Central memory CD8-positive, alpha-beta T cell (primary cell): ENCODE measurements at regions not wholly inside any gene's neighbourhood (a gene's known extent, or its start where the extent isn't known, plus 50 kb on each side); places are given as distances from the start of the nearest gene placed in this dataset.
"Not testable (repeated sequence)": the region's sequence is repeated elsewhere in the genome, so short reads cannot be mapped to it uniquely, and the experiment has no call there.

Experiments used
- ATAC-seq: fragments of 150-1000 bp; cut with Tn5 transposase; replicated peaks from 2 replicates; pipeline ENCODE4 v1.10.0; 2022; ENCODE audit warnings: mild to moderate bottlenecking, moderate FRiP score, moderate number of reproducible peaks; ENCODE audit not compliant: poor library complexity, severe bottlenecking; ENCODE audit errors: extremely low read depth
- DNase-seq, 2 donors: peaks; one replicate each; pipeline ENCODE4 v3.0.0; 2021; ENCODE audit warnings: low spot score in 2 of 2
- H3K27ac Mint-ChIP-seq: one replicate; pipeline ENCODE4 v1.8.0; 2022; ENCODE audit warnings: low read depth, mild to moderate bottlenecking, moderate library complexity, mixed read lengths
- H3K27me3 Mint-ChIP-seq: one replicate; pipeline ENCODE4 v1.8.0; 2022; ENCODE audit warnings: mixed read lengths
- H3K36me3 Mint-ChIP-seq: one replicate; pipeline ENCODE4 v1.8.0; 2022; ENCODE audit warnings: mild to moderate bottlenecking, moderate library complexity, mixed read lengths; ENCODE audit not compliant: insufficient read depth
- H3K4me1 Mint-ChIP-seq: one replicate; pipeline ENCODE4 v1.8.0; 2022; ENCODE audit warnings: mixed read lengths
- H3K4me3 Mint-ChIP-seq: one replicate; pipeline ENCODE4 v1.8.0; 2022; ENCODE audit warnings: mild to moderate bottlenecking, moderate library complexity, mixed read lengths
- H3K9me3 Mint-ChIP-seq: one replicate; pipeline ENCODE4 v1.8.0; 2022; ENCODE audit warnings: mixed read lengths

DNA sequence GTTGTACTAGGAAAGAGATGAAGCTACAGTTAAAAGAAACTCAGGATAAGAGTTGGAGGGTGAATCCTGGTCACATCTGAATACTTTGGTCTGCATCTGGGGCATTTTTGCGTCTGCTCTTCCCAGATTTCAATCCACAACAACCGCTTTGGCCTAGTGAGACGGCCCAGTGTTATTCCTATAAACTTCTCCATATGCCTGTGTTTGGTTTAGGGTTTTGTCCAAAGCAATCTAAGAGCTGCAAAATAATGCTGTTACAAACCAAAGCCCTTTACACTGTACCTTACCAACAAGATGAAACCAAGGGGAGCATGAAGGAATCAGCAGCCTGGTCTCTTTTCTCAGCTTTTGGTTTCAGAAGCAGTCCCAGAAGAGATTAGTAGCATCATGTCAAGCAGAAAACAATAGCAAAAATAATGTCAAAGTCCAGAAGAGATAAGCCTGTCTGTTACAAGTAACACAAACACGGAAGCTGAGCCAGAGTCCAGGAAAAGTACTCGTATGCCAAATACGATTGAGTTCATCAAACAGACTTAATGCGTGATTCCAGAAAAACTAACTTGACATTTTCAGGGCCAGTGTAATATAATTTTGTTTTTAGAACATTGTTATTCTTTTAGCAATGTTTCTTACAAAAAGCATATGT is 379.9 kb upstream of the ACO1 start:
- H3K36me3 Mint-ChIP-seq = no peaks in the 10 kb centered on the region
- no peak for DNase-seq
- no peak overlapping the region for H3K4me3 Mint-ChIP-seq
- H3K4me1 Mint-ChIP-seq = no peaks in the 10 kb centered on the region
- H3K27ac Mint-ChIP-seq = no peak overlapping the region
- H3K27me3 Mint-ChIP-seq = no peaks in the 10 kb centered on the region
- no peak for ATAC-seq
- H3K9me3 Mint-ChIP-seq = no peaks in the 10 kb centered on the region

DNA sequence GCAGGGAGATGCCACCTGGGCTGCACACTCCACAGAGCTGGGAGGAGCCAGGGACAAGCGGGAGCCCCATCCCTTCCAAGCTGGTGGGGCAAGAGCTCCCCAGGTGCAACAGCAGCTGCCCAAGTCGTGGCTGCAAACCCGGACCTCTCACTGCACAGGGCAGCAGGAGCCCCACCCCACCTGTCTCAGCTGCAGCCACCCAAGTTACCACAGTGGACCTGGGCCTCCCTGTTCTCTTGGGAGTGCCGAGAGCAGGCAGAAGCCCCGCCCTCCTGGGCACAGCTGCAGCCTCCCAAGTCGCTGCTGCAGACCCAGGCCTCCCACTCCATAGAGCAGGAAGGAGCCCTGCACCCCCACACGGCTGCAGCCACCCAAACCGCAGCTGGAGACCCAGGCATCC is 374.1 kb upstream of the ACO1 start:
- no peaks in the 10 kb centered on the region for H3K36me3 Mint-ChIP-seq
- ATAC-seq (no peak), DNase-seq (no peak)
- H3K4me3 Mint-ChIP-seq = no peak overlapping the region
- no peaks in the 10 kb centered on the region for H3K4me1 Mint-ChIP-seq
- no peak overlapping the region for H3K27ac Mint-ChIP-seq
- H3K9me3 Mint-ChIP-seq = peaks cover under 1% of the 10 kb centered on the region
- H3K27me3 Mint-ChIP-seq = no peaks in the 10 kb centered on the region

DNA sequence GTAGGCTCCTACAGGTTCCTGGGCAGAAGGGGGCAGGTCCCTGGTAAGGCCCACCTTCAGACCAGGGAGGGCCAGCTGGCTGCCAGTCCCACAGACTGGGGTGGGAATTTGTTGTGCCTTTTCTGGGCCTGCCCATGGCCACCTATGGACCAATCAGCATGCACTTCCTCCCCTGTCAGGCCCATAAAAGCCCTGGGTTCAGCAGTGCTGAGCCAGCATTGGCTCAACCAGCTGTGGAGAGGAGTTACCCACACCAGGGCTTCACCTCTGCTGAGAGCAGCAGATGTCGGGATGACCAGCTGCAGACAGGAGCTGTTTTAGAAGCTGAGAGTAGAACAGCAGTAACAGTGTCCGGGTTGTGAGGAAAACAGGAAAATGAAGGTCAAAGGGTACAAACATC is 373.4 kb upstream of the ACO1 start:
- H3K4me1 Mint-ChIP-seq = no peaks in the 10 kb centered on the region
- H3K27me3 Mint-ChIP-seq = no peaks in the 10 kb centered on the region
- peaks cover 6% of the 10 kb centered on the region for H3K9me3 Mint-ChIP-seq
- ATAC-seq (no peak), DNase-seq (no peak)
- no peak overlapping the region for H3K4me3 Mint-ChIP-seq
- no peaks in the 10 kb centered on the region for H3K36me3 Mint-ChIP-seq
- H3K27ac Mint-ChIP-seq = no peak overlapping the region

DNA sequence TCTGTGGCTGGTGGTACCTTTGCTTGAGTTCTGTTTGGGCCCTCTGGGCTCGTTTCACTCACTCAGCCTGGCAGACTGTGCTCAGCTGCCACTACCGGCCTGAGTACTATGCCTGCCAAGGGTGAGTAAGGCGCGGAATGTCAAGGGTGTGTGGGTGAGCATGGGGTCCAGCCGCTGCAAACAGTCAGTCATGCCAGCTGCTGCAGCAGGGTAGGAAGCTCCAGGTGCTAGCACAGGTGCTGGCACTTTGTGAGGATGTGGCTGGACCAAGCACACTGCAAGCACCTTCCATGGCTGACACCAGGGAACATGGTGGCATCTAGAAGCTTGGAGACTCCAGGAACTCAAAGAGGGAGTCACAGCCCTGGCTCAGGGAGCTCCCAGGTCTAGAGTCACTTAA is 368.6 kb upstream of the ACO1 start:
- H3K9me3 Mint-ChIP-seq = peaks cover 11% of the 10 kb centered on the region
- H3K27ac Mint-ChIP-seq = no peak overlapping the region
- DNase-seq (no peak), ATAC-seq (no peak)
- H3K4me1 Mint-ChIP-seq = no peaks in the 10 kb centered on the region
- no peaks in the 10 kb centered on the region for H3K27me3 Mint-ChIP-seq
- no peak overlapping the region for H3K4me3 Mint-ChIP-seq
- no peaks in the 10 kb centered on the region for H3K36me3 Mint-ChIP-seq

DNA sequence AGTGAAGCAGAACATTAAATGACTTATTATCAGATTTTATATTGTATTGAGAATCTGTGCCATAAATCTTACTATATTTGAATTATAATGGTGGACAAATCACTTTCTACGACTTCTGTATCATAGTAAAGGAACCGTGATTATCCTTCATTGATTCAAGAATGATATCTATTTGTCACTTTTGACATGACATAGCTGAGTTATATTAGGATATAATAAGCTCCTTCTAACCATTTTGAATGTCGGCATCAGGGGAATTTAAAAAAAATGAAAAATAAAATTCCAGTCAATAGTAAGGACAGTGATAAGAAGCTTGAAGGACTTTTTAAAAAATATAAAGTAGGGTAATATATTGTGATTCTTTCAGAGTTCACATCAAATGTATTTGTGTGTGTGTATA is 338.9 kb upstream of the ACO1 start:
- Mint-ChIP-seq H3K9me3 (peaks cover 2% of the 10 kb centered on the region), H3K36me3 (no peaks in the 10 kb centered on the region), H3K4me1 (no peaks in the 10 kb centered on the region), H3K4me3 (no peak overlapping the region), H3K27ac (no peak overlapping the region), H3K27me3 (no peaks in the 10 kb centered on the region)
- no peak for ATAC-seq
- DNase-seq = no peak

DNA sequence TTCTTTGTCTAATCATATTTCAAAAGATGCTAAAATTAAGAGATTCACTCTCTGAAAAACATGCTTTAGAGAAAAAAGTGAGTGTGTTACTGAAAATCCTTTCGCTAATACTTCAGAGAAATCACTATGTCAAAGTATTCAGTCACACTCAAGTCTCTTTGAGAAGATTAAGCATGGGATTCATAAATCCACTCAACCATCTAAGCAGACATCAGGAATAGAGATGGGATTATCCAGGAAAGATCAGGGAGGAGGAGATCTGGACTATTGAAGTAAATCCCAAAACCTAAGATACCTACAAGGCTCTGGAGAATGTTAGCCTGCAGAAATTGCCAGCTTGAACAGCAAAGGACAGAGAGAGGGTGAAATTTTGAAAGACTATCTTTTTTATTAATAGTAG is 317.2 kb upstream of the ACO1 start:
- Mint-ChIP-seq H3K9me3 (no peaks in the 10 kb centered on the region), H3K27me3 (no peaks in the 10 kb centered on the region), H3K27ac (no peak overlapping the region), H3K4me1 (no peaks in the 10 kb centered on the region), H3K36me3 (no peaks in the 10 kb centered on the region), H3K4me3 (no peak overlapping the region)
- ATAC-seq (no peak), DNase-seq (no peak)

DNA sequence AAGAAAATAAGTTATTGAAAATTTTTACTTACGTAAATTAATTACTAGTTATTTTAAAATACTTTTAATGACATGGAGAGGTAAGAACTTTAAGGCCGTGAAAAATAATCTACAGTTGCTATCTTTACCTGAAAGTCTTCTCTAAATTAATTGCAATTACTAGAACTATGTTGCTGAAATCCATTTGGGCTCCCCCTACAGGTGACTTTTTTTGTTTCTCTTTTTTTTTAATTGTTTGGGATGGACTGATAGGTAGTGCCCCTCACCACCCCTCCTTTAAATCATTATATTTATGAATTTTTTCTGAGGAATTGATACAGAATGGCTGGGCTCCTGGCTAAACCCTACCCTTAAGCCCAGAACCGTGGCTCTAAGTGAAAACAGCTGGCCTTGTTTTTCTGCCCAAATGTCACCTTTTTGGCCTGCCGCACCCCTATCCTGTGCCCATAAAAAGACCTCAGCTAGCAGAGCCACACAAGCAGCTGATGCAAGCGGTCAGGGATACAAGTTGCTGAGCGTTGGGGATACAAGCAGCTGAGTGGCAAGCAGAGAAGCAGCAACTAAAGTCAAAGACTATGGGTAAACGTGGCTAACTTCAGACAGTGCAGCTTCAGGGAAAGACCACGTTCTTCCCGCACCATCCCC is 315.2 kb upstream of the ACO1 start:
- no peaks in the 10 kb centered on the region for H3K4me1 Mint-ChIP-seq
- peaks cover 5% of the 10 kb centered on the region for H3K9me3 Mint-ChIP-seq
- no peak overlapping the region for H3K4me3 Mint-ChIP-seq
- ATAC-seq = no peak
- no peak for DNase-seq
- H3K27me3 Mint-ChIP-seq = no peaks in the 10 kb centered on the region
- no peak overlapping the region for H3K27ac Mint-ChIP-seq
- H3K36me3 Mint-ChIP-seq = no peaks in the 10 kb centered on the region

DNA sequence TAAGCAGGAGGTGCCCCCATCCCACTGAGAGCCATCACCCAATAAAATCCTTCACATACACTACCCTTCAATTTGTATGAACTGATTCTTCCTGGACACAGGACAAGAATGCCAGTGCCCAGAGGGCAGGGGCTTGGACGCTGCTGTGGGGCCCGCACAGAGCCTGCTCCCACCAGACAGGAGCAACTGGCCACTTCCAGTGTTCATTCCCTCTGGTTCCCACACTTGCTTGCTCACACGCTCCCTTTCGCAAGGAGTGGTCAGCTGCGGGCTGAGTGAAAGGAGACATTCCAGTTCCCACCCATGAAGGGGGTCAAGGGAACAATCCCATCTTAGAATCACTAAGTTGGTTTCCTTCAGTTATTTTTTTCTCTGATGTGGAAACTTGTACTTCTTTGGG is 314.5 kb upstream of the ACO1 start:
- ATAC-seq (no peak), DNase-seq (no peak)
- H3K27ac Mint-ChIP-seq = no peak overlapping the region
- no peaks in the 10 kb centered on the region for H3K36me3 Mint-ChIP-seq
- H3K4me1 Mint-ChIP-seq = no peaks in the 10 kb centered on the region
- H3K9me3 Mint-ChIP-seq = peaks cover 11% of the 10 kb centered on the region
- H3K27me3 Mint-ChIP-seq = no peaks in the 10 kb centered on the region
- H3K4me3 Mint-ChIP-seq = no peak overlapping the region

GRCh38 chr9:32072570-32072969 is 311.9 kb upstream of the ACO1 start:
- no peaks in the 10 kb centered on the region for H3K4me1 Mint-ChIP-seq

DNA sequence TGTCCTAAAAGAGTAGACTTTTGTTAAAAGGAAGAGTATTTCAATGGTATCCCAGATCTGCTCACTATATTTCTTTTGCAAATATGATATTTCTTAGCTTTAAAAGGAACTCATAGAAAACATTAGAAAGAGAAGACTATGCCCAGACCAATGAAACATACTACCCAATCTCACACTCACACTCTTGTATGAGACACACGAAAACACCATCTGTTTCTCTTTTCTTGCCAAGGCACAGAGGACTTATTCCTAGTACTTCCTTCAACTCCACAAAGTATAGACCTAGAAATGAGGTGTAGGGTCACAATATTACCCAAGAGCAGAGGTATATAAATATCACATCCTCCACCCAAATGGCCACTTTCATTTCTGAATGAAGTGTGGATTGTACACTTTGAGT is 292.4 kb upstream of the ACO1 start:
- H3K27ac Mint-ChIP-seq = no peak overlapping the region
- no peaks in the 10 kb centered on the region for H3K36me3 Mint-ChIP-seq
- H3K4me3 Mint-ChIP-seq = no peak overlapping the region
- DNase-seq (no peak), ATAC-seq (no peak)
- no peaks in the 10 kb centered on the region for H3K27me3 Mint-ChIP-seq
- H3K4me1 Mint-ChIP-seq = no peaks in the 10 kb centered on the region
- peaks cover 9% of the 10 kb centered on the region for H3K9me3 Mint-ChIP-seq

More at GRCh38 chr9:32072570-32072969, 311.9 kb upstream of the ACO1 start:
- H3K27ac Mint-ChIP-seq = no peak overlapping the region
- H3K27me3 Mint-ChIP-seq = no peaks in the 10 kb centered on the region
- DNase-seq (no peak), ATAC-seq (no peak)
- H3K9me3 Mint-ChIP-seq = peaks cover 13% of the 10 kb centered on the region
- no peaks in the 10 kb centered on the region for H3K36me3 Mint-ChIP-seq
- no peak overlapping the region for H3K4me3 Mint-ChIP-seq

DNA sequence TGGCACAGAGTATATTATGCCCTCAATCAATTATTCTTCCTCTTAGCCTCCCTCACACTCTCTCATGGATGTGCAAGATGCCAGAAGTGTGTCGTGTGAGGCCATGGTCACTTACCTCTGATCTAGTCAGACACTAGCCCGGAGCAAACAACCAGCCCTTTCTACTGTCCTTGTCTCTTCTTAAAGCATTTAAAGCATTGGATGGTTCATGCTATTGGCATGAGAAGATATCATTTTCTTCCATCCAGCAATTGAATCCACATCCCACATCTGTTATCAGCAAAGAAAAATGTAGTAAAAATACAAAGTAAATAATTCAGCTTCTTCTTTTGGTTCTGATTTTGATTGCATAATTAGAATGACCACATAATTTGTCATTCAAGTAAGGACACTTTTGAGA is 267.2 kb upstream of the ACO1 start:
- Mint-ChIP-seq H3K27ac (no peak overlapping the region), H3K9me3 (no peaks in the 10 kb centered on the region), H3K4me3 (no peak overlapping the region), H3K27me3 (no peaks in the 10 kb centered on the region), H3K4me1 (no peaks in the 10 kb centered on the region), H3K36me3 (no peaks in the 10 kb centered on the region)
- ATAC-seq (no peak), DNase-seq (no peak)

DNA sequence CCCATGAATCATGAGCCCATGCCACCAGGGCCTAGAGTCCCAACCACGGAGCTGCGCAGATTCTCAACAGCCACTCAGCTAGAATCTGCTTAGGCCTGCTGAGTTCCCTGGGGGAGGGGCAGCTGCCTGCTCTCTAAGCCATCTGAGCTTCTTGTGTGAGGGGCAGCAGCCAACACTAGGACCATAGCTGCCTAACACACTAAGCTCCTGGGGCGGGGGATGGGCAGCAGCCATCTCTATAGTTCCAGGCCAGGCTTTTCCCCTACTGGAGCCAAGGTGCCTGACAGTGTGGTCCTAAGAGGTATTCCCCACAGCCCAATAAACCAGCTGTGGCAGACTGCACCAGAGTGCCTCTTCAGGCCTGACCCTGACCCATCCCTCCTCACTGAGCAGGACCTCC is 255.9 kb upstream of the ACO1 start:
- DNase-seq (no peak), ATAC-seq (no peak)
- H3K27me3 Mint-ChIP-seq = no peaks in the 10 kb centered on the region
- no peaks in the 10 kb centered on the region for H3K9me3 Mint-ChIP-seq
- H3K27ac Mint-ChIP-seq = no peak overlapping the region
- no peak overlapping the region for H3K4me3 Mint-ChIP-seq
- H3K4me1 Mint-ChIP-seq = no peaks in the 10 kb centered on the region
- no peaks in the 10 kb centered on the region for H3K36me3 Mint-ChIP-seq

DNA sequence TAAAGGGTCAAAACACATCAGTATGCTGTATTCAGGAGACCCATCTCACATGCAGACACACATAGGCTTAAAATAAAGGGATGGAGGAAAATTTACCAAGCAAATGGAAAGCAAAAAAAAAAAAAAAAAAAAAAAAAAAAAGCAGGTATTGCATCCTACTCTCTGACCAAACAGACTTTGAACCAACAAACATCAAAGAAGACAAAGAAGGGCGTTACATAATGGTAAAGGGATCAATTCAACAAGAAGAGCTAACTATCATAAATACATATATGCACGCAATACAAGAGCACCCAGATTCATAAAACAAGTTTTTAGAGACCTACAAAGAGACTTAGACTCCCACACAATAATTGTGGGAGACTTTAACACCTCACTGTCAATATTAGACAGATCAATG is 253.7 kb upstream of the ACO1 start:
- not testable (repeated sequence) for H3K4me1 Mint-ChIP-seq, H3K36me3 Mint-ChIP-seq, H3K4me3 Mint-ChIP-seq, DNase-seq, H3K27ac Mint-ChIP-seq, H3K9me3 Mint-ChIP-seq, H3K27me3 Mint-ChIP-seq, ATAC-seq
